NCI-H2171 treated with DMSO at 0.1 percent for 48 hours (cell line): ENCODE measurements at regions not wholly inside any gene's neighbourhood (a gene's known extent, or its start where the extent isn't known, plus 50 kb on each side); places are given as distances from the start of the nearest gene placed in this dataset.
"Not testable (repeated sequence)": the region's sequence is repeated elsewhere in the genome, so short reads cannot be mapped to it uniquely, and the experiment has no call there.

Experiments used
- DNase-seq: peaks from one replicate; lab custom pipeline; 2025; lab: John Stamatoyannopoulos, UW

- DNase-seq: not testable (repeated sequence)
Observed at GRCh38 chr12:131214936-131215335, 261.2 kb downstream of the ADGRD1 start.

GRCh38 chr12:131216587-131216986 lies 262.9 kb downstream of the ADGRD1 start:
- not testable (repeated sequence) for DNase-seq

- DNase-seq: no peak
Observed at GRCh38 chr12:131217024-131217586, 263.4 kb downstream of the ADGRD1 start.

- DNase-seq: no peak
Observed at GRCh38 chr12:131218026-131218922, 264.6 kb downstream of the ADGRD1 start.

GRCh38 chr12:131218923-131219669 lies 265.4 kb downstream of the ADGRD1 start:
- DNase-seq: no peak

- no peak for DNase-seq
Observed at GRCh38 chr12:131219670-131220330, 266.1 kb downstream of the ADGRD1 start.

GRCh38 chr12:131220331-131220685 lies 266.6 kb downstream of the ADGRD1 start:
- DNase-seq: no peak

- no peak for DNase-seq
Observed at GRCh38 chr12:131221061-131221956, 267.6 kb downstream of the ADGRD1 start.

GRCh38 chr12:131221957-131222328 lies 268.2 kb downstream of the ADGRD1 start:
- DNase-seq: no peak

GRCh38 chr12:131222329-131223139 lies 268.8 kb downstream of the ADGRD1 start:
- no peak for DNase-seq

GRCh38 chr12:131223171-131223761 lies 269.6 kb downstream of the ADGRD1 start:
- DNase-seq: no peak

- DNase-seq: no peak
Observed at GRCh38 chr12:131223791-131224225, 270.1 kb downstream of the ADGRD1 start.

- not testable (repeated sequence) for DNase-seq
Observed at GRCh38 chr12:131224226-131225065, 270.7 kb downstream of the ADGRD1 start.

GRCh38 chr12:131225066-131225380 lies 271.3 kb downstream of the ADGRD1 start:
- DNase-seq: not testable (repeated sequence)

- no peak for DNase-seq
Observed at GRCh38 chr12:131226345-131227265, 272.9 kb downstream of the ADGRD1 start.

- DNase-seq: not testable (repeated sequence)
Observed at GRCh38 chr12:131227641-131228040, 273.9 kb downstream of the ADGRD1 start.

GRCh38 chr12:131229079-131229425 lies 275.3 kb downstream of the ADGRD1 start:
- not testable (repeated sequence) for DNase-seq
